Skeletal muscle satellite cell (primary cell): ENCODE measurements at regions not wholly inside any gene's neighbourhood (a gene's known extent, or its start where the extent isn't known, plus 50 kb on each side); places are given as distances from the start of the nearest gene placed in this dataset.

Source experiments
- H3K27me3 ChIP-seq: 2 replicates; pipeline ENCODE4 v1.7.0; 2013; ENCODE audit warnings: low read length; ENCODE audit not compliant: control insufficient read depth, insufficient read depth
- H3K36me3 ChIP-seq: 2 replicates; pipeline ENCODE4 v1.7.0; 2013; ENCODE audit warnings: mild to moderate bottlenecking, control low read depth, low read length; ENCODE audit not compliant: insufficient read depth
- H3K4me1 ChIP-seq: 2 replicates; pipeline ENCODE4 v1.7.0; 2013; ENCODE audit warnings: low read length; ENCODE audit not compliant: control insufficient read depth, insufficient read depth
- H3K4me2 ChIP-seq: 2 replicates; pipeline ENCODE4 v1.7.0; 2013; ENCODE audit warnings: mild to moderate bottlenecking, low read length
- H3K4me3 ChIP-seq: 2 replicates; pipeline ENCODE4 v1.7.0; 2013; ENCODE audit warnings: low read length
- H3K9ac ChIP-seq: 2 replicates; pipeline ENCODE4 v1.7.0; 2013; ENCODE audit warnings: mild to moderate bottlenecking, low read depth, low read length, moderate library complexity
- H3K9me3 ChIP-seq: replicated peaks from 2 replicates; pipeline ENCODE4 v1.7.0; 2013; ENCODE audit warnings: mild to moderate bottlenecking, control low read depth, low read length

DNA sequence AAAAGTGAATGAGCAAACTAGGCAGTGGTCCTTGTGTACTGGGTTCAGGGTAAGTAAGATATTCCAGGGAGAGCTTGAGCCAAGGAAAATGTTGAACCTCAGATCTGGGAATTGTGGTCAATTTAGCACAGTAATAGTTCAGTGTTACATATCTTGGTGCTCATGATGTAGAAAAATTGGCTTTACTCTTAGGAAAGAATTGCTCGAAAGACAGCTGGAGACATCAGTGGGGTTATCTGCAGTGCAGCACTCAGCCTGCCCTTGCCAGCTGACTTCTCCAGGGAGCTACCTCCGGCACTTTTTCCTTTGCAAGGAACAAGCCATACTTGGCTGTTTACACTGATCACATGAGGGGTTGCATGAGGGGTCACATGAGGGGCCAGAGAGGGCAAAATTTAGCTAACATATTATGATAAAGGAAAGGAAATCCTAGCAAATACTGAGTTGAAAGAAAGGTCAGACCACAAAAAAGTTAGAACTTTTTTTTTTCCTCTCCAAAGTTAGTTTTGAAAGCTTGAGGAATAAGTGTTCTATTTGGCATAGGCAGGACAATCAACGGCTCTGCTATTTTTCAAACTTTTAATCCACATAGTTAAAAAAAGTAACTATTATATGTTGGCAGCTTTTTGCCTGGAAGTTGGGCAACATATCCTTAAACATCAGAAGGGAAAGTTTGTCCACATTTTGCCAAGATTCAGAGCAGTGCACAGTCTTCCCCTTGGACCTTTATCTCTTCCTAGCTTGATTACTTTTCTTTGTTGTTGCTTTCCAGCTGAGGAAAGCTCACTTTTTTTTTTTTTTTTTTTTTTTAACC lies 92.4 kb downstream of the COL6A6 start:
- Histone ChIP-seq H3K4me2 (no peak overlapping the region), H3K27me3 (no peaks in the 10 kb centered on the region), H3K4me1 (no peaks in the 10 kb centered on the region), H3K9me3 (no peaks in the 10 kb centered on the region), H3K36me3 (no peaks in the 10 kb centered on the region), H3K4me3 (no peak overlapping the region), H3K9ac (no peak overlapping the region)

DNA sequence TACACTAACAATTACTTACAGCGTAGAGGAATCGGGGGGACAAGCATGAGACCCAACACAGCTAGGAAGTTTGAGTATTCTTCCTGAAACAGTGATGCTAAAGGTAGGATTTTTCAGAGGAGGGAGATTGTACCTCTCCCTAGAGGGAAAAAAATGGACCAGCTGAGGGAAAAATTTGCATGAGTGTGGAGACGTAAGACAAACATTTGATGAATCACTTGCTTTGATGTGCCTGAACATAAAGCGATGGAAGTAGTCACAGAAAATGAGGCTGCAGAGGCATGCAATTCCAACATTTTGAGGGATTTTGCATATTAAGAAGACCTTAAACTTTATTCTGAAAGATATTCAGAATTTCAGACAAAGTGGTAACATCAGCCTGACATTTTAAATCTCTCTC lies 102.2 kb downstream of the COL6A6 start:
- Histone ChIP-seq H3K9me3 (no peaks in the 10 kb centered on the region), H3K4me1 (no peaks in the 10 kb centered on the region), H3K9ac (no peak overlapping the region), H3K27me3 (no peaks in the 10 kb centered on the region), H3K36me3 (no peaks in the 10 kb centered on the region), H3K4me3 (no peak overlapping the region), H3K4me2 (no peak overlapping the region)

DNA sequence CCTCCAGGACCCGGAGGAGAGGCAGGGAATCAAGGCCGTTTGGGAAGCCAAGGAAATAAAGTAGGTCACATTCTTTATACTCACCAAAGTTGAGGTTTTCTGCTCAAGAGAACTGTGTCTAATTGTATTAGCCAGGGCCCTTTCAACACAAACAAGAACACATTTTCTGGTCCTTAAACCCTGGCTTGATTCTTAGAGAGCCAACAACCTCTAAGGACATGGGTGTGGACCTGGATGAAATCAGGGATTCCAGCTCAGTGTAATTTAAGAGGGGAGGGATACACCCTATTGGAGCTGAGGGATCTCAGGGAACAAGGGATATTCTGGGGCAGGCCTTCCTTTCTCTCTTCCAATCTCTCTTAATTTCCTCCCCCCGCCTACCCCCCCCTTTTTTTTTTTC lies 104.8 kb downstream of the COL6A6 start:
- Histone ChIP-seq H3K4me1 (no peaks in the 10 kb centered on the region), H3K4me3 (no peak overlapping the region), H3K4me2 (no peak overlapping the region), H3K36me3 (no peaks in the 10 kb centered on the region), H3K9ac (no peak overlapping the region), H3K27me3 (no peaks in the 10 kb centered on the region), H3K9me3 (no peaks in the 10 kb centered on the region)

- Histone ChIP-seq H3K4me3 (no peak overlapping the region), H3K27me3 (no peaks in the 10 kb centered on the region), H3K9ac (no peak overlapping the region), H3K4me1 (no peaks in the 10 kb centered on the region), H3K36me3 (no peaks in the 10 kb centered on the region), H3K4me2 (no peak overlapping the region), H3K9me3 (no peaks in the 10 kb centered on the region)
Observed at GRCh38 chr3:130626049-130626448, 109.1 kb downstream of the COL6A6 start.

DNA sequence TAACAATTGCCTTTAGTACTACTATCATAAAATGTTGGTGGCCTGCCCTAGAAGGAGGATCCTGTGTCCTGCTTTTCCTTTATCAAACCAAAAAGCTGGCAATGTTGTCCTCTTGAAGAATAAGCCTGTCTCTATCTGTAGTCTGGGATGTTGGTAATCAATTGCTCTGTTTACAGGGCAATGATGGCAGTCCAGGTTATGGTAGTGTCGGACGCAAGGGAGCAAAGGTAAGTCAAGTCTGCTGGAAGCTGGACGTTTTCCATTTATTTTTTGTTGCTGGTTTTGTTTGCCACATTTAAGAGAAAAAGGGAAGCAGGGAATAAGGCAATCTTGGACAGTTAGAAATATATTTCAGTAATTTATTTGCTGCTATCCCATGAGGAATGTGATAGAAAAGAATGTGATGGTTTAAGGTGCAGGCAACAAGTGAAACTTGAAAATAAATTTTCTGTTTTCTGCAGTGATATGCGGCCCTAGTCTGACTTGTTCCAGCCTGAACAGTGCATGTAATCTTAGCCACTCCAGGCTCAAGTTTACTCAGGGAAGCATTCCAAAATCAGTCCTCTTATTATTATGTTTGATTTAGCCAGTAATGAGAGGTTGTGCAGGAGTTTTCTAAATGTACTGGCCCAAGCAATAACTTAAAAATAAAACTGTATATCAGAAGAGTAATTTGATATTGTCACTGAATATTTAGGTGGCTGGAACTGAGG lies 110.3 kb downstream of the COL6A6 start:
- Histone ChIP-seq H3K4me3 (no peak overlapping the region), H3K36me3 (no peaks in the 10 kb centered on the region), H3K4me2 (no peak overlapping the region), H3K4me1 (no peaks in the 10 kb centered on the region), H3K27me3 (no peaks in the 10 kb centered on the region), H3K9ac (no peak overlapping the region), H3K9me3 (no peaks in the 10 kb centered on the region)

GRCh38 chr3:130627882-130628281 lies 110.9 kb downstream of the COL6A6 start:
- H3K9ac ChIP-seq = no peak overlapping the region
- no peak overlapping the region for H3K4me3 ChIP-seq
- H3K4me2 ChIP-seq = no peak overlapping the region
- H3K27me3 ChIP-seq = no peaks in the 10 kb centered on the region
- no peaks in the 10 kb centered on the region for H3K9me3 ChIP-seq
- no peaks in the 10 kb centered on the region for H3K36me3 ChIP-seq
- no peaks in the 10 kb centered on the region for H3K4me1 ChIP-seq
